ENCODE measurements at regions not wholly inside any gene's neighbourhood (a gene's known extent, or its start where the extent isn't known, plus 50 kb on each side); places are given as distances from the start of the nearest gene placed in this dataset.

DNA sequence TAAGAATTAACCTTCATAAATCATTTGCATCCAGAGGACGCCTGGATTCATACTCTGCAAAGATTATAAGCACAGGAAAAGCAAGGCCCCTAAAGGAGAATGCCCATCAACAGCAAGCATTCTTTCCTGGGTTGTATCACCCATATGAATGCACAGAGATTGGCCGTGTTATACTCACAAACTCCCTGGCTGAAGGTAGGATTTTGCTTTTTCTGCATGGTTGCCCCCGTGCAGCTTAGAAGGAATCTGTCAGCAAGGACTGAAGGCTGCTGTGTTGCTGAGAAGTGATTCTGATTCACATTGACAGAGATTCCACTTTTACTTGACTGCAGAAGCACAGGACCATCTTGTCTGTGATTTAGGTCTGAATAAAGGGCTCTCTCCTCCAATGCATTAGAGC is 283.0 kb downstream of the LRRIQ3 start:
- DNase-seq: no peak
- BruUV-seq (replicated peaks): no TSS peak
- Histone ChIP-seq H3F3A (ENCODE audit: insufficient read depth, low read depth) (no peaks in the 10 kb centered on the region), H3K9me2 (ENCODE audit: insufficient read depth) (no peaks in the 10 kb centered on the region), H4K20me1 (ENCODE audit: insufficient read depth) (no peaks in the 10 kb centered on the region), H3K36me3 (ENCODE audit: low read depth) (no peaks in the 10 kb centered on the region), H3K79me2 (ENCODE audit: low read depth) (no peaks in the 10 kb centered on the region), H2AFZ (no peak overlapping the region), H3K4me3 (no peak overlapping the region), H3K27ac (no peak overlapping the region), H3K4me1 (replicated peaks; ENCODE audit: insufficient read depth) (no peaks in the 10 kb centered on the region), H3K4me2 (no peak overlapping the region), H3K27me3 (ENCODE audit: insufficient read depth, low read depth) (no peaks in the 10 kb centered on the region), H3K9me3 (ENCODE audit: insufficient read depth, low read depth) (0 out of 2 replicates have a peak, but pooled peaks cover 3% of the 10 kb centered on the region)
- intact Hi-C loops (cut with micrococcal nuclease; ENCODE audit: unreplicated experiment): no loop called here
- CTCF ChIA-PET: no interaction called here
- POLR2A ChIA-PET (ENCODE audit: unreplicated experiment): no interaction called here
- TF ChIP-seq EZH2 (IDR thresholded peaks at IDR 0.05; ENCODE audit: low read depth): no peak
- TF ChIP-seq, protein P1, sequence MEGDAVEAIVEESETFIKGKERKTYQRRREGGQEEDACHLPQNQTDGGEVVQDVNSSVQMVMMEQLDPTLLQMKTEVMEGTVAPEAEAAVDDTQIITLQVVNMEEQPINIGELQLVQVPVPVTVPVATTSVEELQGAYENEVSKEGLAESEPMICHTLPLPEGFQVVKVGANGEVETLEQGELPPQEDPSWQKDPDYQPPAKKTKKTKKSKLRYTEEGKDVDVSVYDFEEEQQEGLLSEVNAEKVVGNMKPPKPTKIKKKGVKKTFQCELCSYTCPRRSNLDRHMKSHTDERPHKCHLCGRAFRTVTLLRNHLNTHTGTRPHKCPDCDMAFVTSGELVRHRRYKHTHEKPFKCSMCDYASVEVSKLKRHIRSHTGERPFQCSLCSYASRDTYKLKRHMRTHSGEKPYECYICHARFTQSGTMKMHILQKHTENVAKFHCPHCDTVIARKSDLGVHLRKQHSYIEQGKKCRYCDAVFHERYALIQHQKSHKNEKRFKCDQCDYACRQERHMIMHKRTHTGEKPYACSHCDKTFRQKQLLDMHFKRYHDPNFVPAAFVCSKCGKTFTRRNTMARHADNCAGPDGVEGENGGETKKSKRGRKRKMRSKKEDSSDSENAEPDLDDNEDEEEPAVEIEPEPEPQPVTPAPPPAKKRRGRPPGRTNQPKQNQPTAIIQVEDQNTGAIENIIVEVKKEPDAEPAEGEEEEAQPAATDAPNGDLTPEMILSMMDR (conservative IDR thresholded peaks at IDR 0.05): no peak

DNA sequence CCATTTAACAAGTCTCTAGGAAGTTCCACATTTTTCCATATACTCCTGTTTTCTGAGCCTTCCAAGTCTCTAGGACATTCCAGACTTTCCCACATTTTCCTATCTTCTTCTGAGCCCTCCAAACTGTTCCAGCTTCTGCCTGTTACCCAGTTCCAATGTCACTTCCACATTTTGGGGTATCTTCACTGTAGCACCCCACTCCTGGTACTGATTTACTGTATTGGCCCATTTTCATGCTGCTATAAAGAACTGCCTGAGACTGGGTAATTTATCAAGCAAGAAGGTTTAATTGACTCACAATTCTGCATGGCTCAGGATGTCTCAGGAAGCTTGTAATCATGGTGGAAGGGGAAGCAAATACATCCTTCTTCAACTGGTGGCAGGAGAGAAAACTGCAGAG is 285.0 kb downstream of the LRRIQ3 start:
- ChIA-PET CTCF (no interaction called here), POLR2A (ENCODE audit: unreplicated experiment) (no interaction called here)
- H4K20me1 ChIP-seq (ENCODE audit: insufficient read depth): no peaks in the 10 kb centered on the region
- TF ChIP-seq, protein P1 (conservative IDR thresholded peaks at IDR 0.05): no peak
- no peak for TF ChIP-seq EZH2 (IDR thresholded peaks at IDR 0.05; ENCODE audit: low read depth)
- H3K9me2 ChIP-seq (ENCODE audit: insufficient read depth): no peaks in the 10 kb centered on the region
- no peak overlapping the region for H3K4me3 ChIP-seq
- no TSS peak for BruUV-seq (replicated peaks)
- H2AFZ ChIP-seq: no peak overlapping the region
- intact Hi-C loops (cut with micrococcal nuclease; ENCODE audit: unreplicated experiment): no loop called here
- DNase-seq: no peak
- no peak overlapping the region for H3K27ac ChIP-seq
- H3K79me2 ChIP-seq (ENCODE audit: low read depth): no peaks in the 10 kb centered on the region
- H3F3A ChIP-seq (ENCODE audit: insufficient read depth, low read depth): no peaks in the 10 kb centered on the region
- no peaks in the 10 kb centered on the region for H3K4me1 ChIP-seq (replicated peaks; ENCODE audit: insufficient read depth)
- no peaks in the 10 kb centered on the region for H3K36me3 ChIP-seq (ENCODE audit: low read depth)
- H3K27me3 ChIP-seq (ENCODE audit: insufficient read depth, low read depth): no peaks in the 10 kb centered on the region
- H3K4me2 ChIP-seq: no peak overlapping the region
- 0 out of 2 replicates have a peak, but pooled peaks cover 3% of the 10 kb centered on the region for H3K9me3 ChIP-seq (ENCODE audit: insufficient read depth, low read depth)

DNA sequence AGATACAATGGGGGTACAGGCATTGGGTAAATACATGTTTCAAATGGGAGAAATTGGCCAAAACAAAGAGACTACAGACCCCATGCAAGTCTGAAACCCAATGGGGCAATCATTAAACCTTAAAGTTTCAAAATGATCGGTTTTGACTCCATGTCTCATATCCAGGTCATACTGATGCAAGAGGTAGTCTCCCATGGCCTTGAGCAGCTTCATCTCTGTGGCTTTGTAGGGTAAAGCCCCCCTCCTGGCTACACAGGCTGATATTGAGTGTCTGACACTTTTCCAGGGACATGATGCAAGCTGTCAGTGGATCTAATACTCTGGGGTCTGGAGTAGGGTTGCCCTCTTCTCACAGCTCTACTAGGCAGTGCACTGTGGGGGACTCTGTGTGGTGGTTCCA is 286.1 kb downstream of the LRRIQ3 start:
- Histone ChIP-seq H3K27me3 (ENCODE audit: insufficient read depth, low read depth) (no peaks in the 10 kb centered on the region), H4K20me1 (ENCODE audit: insufficient read depth) (no peaks in the 10 kb centered on the region), H3K4me2 (no peak overlapping the region), H3K9me2 (ENCODE audit: insufficient read depth) (no peaks in the 10 kb centered on the region), H3K9me3 (ENCODE audit: insufficient read depth, low read depth) (0 out of 2 replicates have a peak, but pooled peaks cover 3% of the 10 kb centered on the region), H3K4me1 (replicated peaks; ENCODE audit: insufficient read depth) (no peaks in the 10 kb centered on the region), H3F3A (ENCODE audit: insufficient read depth, low read depth) (no peaks in the 10 kb centered on the region), H3K27ac (no peak overlapping the region), H3K79me2 (ENCODE audit: low read depth) (no peaks in the 10 kb centered on the region), H3K4me3 (no peak overlapping the region), H3K36me3 (ENCODE audit: low read depth) (no peaks in the 10 kb centered on the region), H2AFZ (no peak overlapping the region)
- ChIA-PET POLR2A (ENCODE audit: unreplicated experiment) (no interaction called here), CTCF (no interaction called here)
- no TSS peak for BruUV-seq (replicated peaks)
- no peak for DNase-seq
- TF ChIP-seq, protein P1 (conservative IDR thresholded peaks at IDR 0.05): no peak
- TF ChIP-seq EZH2 (IDR thresholded peaks at IDR 0.05; ENCODE audit: low read depth): no peak
- intact Hi-C loops (cut with micrococcal nuclease; ENCODE audit: unreplicated experiment): no loop called here

All from PC-9 (cell line).